Activated CD4-positive, alpha-beta T cell treated with anti-CD3 and anti-CD28 coated beads, Interleukin-2, Interleukin-6, amounts not matched to agents 100 ng/mL and 50 ng/mL, durations not matched to agents 16 hours and 8 hours (primary cell): ENCODE measurements at regions not wholly inside any gene's neighbourhood (a gene's known extent, or its start where the extent isn't known, plus 50 kb on each side); places are given as distances from the start of the nearest gene placed in this dataset.

Experiments
- DNase-seq: peaks from one replicate; pipeline ENCODE4 v3.0.0-alpha.2; 2020

DNA sequence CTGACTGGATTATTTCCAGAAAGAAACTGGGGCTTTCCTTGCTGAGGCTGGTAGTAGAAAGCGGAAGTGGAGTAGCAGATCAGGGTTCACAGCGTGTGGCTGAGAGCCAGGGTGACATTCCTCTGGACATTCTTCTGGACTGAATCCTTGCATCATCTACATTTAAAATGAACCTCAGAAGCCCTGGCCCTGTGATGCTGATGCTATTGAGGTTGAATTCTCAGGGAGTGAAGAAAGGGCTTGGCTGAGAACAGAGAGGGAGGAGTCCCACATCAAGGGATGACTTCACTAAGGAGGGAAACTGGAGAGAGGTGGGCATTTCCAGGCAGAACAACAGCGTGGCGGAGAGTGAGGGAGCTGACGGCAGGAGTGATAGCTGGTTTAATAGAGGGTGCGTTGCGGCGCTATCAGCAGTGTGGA is 102.3 kb upstream of the LMO4 start:
- DNase-seq = no peak

DNA sequence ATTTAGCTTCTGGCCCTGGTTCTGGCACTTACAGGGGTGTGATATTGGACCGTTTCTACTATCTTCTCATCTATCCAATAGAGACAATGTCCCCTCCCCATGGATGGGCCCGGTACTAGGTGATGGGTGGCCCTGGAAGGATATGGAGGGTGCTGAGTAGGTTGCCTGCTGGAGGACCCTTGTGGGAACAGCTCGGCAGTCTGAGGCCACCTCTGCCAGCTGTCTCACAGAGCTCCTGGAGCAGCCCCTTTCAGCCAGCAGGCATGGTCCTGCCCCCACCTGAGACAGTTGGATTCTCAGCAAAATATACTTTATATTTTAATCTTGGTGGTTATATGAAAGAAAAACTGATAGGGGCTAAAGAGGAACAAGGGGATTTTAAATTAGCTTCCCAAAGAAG is 101.0 kb upstream of the LMO4 start:
- no peak for DNase-seq

DNA sequence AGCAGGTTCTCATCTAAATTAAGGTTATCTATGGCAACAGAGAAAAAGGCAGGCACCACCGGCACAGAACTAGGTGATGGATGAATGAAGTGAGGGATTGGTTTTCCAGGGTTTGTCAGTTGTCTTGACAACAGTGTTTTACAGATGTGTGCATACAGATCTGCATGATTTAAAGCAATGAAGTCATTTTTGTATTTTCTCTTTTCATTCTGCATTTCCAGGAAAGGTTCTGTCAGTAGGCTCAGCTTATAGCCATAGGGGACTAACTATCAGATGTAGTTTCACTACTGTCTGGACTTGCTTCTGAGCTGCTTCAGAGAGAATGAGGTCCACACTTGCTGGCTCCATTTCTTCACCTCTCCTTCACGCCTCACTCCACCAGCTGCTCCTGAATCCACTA is 98.2 kb upstream of the LMO4 start:
- DNase-seq = no peak

DNA sequence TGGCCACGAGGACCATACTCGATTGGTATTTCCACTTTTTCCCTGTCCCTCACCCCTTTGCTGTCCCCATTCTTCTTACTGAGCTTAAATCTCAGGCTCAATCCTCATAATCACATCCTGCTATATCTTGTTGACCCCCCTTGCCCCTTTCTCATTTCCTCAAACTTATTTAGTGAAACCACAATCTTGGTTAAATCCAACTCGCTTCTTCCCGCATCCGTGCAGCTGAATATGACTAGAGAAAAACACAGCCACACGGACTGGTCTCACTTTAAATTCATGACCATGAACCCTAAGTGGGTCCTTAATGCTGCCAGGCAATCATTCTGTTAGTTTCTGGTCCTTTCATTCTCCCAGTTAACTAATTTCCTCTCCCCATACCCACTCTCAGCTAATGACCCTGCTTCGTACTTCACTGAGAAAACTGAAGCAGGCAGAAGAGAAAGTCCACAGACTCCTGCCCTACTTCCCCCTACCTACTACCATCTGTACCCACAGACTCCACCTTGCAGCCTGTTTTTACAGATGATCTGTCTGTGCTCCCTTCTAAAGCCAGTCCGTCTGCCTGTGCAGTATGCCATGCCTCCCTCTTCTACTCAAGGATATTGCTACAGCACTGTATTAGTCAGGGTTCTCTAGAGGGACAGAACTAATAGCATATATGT is 96.8 kb upstream of the LMO4 start:
- DNase-seq = no peak

DNA sequence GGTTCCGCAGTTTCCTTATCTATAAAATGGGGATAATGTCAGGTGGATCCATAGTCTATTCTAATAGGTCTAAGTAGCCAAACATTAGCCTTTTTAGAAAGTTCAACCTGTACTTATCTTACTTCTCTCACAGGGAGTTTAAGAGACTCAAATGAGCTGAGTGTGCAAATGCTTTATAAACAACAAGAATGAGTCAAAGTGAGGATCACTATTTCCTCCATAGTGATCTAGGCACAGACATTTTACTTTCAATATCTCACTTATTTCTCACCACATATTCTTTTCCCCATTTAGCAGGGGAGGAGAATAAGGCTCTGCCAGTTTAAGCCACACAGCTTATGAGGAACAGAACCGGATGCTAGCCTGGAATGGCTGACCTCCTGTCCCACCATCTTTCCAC is 92.1 kb upstream of the LMO4 start:
- DNase-seq = peak; percentile 6

DNA sequence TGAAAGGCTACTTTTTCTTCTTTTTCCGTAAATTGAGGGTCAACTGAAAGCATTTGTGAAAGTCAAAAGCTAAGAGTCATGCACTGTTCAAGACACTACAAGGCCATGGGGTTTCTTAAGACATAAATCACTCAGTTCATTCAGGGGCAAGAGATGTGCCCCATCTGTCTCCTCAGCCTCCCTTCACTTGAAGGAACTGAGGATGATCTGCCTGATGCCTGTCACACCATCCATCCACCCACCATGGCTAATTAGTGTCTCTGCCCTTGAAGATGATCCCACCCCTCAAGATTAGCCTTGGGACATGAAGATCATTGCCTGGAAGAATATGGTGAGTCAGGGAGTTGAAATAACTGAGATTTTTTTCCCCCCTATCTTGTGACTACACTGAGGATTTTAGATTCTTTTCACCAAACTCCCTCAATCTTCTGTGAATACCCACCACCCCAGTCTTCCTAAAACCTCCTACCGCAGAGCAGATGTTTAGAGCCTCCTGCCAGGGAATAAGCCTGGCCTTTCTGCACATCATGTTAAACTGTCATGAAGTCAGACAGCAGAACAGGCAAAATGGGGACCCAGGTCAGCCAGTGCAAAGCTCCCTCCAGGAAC is 88.6 kb upstream of the LMO4 start:
- no peak for DNase-seq

DNA sequence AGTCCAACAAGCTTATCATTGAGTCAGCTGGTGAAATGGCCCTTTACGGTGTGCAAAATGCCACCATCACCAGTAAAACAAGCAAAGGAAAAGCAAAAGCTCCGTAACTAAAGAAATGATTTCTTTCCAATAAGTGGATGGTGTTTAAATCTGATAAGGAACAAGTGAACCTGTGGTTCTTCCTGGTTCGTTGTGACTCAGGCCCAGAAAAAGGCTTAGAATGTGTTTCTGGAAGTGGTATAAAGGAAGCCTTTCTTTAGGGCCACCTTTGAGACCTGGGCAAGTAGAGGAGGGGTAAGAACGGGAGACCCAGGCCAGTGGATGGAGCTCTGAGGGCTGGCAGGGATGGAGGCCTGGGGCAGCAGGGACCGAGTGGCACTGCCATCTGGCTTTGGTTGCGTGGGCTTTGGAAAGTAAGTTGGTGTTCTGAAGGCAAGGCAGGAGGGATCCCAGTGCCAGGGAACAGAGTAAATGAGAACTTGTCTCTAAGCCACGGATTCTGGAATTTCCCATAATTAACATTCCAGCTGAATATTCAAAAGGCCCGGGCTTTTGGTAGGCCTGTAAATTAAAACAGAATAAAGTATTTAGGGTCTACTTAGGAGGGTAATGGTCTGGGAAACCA is 87.9 kb upstream of the LMO4 start:
- no peak for DNase-seq

DNA sequence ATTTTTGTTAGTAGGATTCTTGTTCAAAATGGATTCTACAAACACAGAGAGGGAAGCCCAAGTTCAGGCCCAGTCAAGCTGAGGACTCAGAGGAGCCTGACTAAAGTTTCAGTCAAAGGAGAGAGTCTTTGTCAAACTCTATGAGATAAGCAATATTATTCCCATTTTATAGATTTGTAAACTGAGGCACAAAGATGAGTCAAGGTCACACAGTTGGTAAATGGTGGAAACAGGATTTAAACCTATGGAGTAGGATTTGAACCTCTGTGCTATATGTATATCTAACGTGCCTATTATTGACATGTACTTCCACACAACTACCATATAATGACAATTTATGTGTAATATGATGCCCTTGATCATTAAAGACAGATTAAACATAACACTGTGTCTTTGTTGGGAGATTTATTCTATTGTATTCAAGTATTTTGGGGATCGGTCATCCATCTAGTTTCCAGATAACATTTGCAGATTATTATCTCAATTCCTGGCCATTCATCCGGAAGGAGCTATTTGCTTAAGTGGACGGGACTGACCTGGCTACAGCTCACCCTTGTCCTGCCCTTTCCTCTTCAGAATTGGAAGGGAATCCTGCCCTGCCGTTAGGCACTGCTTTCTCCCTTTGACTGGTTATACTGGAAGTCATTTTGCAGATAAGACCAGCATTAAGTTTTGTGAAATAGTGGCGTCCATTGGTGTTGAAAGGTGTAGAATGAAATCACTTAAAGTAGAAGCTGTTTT is 86.1 kb upstream of the LMO4 start:
- DNase-seq = no peak

DNA sequence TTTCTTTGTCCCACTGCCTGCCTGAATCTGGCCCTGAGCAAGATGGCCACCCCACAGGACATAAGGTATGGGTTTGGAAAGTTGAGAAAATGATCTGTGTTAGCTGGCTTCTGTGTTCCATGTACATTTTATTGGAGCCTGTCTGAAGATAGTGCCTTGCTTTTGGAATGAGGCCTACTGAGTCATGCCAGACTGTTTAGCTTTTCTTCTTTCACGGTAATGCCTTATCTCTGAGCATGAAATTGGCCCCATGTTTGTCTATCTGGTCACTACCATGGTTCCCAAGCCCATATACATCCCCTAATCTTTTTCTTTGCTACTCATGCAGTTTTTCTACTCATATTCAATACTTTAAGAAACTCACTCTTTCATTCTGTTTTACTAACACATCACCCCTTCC is 85.1 kb upstream of the LMO4 start:
- no peak for DNase-seq

DNA sequence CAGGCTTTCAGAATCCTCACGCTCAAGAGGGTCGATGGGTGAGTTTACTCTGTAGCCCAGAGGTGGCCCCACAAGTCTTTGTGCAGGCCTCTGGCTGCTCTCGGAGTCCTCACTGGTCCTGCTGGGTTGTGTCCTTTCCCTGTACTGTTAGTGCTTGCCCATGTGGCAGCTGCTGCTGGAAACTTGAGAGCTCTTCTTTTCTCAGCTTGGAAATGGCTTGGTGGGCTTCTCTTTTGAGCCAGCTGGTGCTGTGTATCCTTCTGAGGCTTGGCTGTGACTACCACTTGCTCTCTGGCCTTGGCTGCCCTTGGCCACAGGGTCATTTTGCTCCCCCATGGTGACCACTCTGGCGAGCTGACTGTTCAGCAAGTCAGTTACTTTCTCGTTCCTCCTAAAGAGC is 82.2 kb upstream of the LMO4 start:
- no peak for DNase-seq

DNA sequence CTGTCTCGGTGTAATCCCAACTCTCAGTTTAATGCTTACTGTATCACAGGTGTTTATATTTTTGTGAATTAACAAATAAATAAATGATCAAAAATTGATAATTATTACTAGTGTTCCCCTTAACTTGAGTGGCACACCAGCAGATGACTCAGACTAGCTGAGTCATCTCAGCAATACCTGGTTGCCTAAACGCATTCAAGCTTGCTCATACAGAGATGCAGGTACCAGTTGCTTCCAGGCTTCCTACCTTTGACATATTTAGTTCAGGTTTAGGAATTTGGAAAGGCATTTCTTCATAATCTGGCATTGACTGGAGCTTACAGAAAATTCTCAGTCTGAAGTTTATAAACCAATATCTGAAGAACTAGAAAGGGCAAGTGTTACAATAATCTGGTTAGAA is 78.9 kb upstream of the LMO4 start:
- no peak for DNase-seq

DNA sequence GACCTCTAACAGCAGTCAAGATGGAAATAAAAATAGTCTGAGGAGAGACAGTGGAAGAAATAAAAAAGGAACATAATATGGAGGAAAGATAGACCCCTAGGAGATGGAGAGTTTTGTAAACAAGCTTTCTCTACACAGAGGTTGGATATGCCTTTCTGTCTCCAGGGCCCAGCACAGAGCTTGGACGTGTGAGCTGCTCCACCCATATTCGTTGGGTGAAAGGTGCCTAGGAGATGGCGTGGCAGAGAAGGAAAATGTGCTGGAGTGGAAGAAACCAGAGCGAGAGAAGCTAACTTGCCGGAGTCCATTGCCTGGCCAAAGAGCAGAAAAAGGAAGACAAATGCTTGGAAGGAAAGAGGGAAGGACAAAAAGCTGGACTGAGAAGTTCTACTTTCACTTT is 78.3 kb upstream of the LMO4 start:
- DNase-seq = no peak

DNA sequence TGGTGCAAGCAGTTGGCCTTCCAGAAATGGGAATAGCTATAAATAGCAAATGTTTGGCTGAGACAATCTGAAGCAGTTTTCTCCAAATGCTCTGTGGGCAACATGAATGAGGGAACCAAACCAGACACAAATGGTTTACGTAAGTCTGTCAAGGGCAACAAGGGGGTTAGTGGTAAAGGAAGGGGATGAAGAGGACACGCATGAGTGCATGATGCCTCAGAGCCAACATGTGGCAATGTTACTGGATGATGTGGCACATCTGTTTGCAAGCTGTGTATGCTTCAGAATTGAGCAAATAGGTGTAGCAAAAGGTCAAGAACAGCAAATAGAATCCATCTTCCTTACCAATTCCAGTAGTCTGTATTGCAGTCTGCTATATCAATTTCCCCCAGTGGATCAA is 76.3 kb upstream of the LMO4 start:
- no peak for DNase-seq

DNA sequence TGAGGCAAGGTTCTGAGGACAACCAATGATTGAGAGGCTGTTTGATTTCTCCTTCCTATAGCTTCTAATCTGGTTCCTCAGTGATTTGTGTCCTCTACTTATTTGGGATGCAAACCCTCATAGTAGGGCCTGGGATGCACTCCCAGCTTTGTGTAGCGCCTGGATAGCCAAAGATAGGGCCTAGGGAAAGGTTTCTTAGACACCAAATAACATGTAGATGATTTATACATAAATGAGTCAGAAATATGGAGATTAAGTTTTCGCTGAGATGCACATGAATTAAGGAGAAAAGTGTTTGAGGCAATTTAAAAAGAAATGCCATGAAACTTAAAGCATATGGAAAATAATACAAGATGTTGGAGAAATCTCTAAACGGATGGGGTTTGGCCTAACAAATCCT is 66.0 kb upstream of the LMO4 start:
- no peak for DNase-seq

DNA sequence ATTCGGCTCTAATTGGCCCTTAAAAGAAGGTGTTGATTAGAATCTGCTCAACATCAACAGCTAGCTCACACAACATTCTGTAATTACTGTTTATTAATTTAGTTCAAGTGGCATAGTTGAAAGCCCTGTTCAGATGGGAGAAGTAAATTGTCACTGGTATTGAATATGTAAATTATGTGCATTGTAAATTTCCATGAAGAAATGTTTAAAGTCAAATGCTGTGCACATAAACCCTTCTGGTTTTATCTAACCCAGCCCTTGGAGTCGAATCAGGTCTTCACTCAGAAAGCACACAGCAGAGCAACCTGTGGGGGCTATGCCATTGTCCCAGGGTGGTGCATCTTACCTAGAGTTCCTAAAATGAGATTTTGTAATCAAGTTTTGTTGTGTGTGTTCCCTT is 65.4 kb upstream of the LMO4 start:
- no peak for DNase-seq

DNA sequence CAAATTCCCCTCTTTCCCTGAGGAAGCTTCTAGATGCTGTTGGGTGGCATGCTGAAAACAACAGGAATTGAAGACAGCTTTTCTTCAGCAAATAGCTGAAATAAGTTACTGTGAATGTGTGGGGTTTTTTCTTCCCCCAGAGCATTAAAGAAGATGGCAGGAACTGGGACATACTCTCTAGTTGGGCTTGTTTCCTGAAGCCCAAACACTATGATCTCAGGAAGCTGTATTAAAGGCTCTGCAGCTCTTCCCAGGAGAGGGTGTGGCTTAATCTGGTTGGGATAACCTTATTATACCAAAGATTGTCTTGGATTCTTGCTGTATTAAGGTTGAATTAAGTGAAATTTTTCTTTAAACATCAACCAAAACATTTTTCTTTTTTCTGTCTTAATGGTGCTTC is 64.9 kb upstream of the LMO4 start:
- no peak for DNase-seq

DNA sequence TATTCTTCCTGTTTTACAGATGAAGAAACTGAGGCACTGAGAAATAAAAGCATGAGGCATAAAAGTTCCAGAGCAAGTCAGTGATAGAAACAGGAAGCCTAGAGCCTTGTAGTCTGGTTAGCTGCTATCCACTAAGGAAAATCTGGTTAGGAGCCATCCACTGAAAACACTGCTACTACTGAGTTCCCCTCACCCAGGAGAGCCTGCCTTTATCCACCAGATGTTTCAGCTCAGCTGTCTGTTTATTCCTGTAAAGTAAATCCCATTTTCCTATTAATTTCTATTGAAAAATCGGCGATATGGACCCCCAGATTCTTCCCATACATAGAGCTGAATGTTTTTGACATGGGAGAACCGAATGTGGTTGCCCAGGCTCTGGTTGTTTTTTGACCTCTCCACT is 63.7 kb upstream of the LMO4 start:
- DNase-seq = no peak

DNA sequence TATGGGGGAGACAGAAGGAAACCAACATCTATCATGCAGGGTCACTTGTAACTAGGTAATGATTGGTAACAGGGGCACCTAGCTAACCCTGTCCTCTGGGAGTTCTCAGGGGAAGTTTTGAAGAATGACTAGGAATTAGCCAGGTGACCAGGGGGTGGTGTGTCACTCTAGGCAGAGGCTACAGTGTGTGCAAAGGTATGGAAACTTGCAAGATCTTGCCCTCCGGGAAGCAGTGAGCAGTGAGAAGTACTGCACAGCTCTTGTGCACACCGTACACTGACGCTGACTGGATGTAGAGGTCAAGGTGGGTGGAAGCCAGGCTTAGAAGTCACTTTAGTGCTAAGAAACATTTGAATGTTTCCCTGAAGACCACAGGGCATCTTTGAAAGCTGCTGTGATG is 62.9 kb upstream of the LMO4 start:
- DNase-seq = no peak

DNA sequence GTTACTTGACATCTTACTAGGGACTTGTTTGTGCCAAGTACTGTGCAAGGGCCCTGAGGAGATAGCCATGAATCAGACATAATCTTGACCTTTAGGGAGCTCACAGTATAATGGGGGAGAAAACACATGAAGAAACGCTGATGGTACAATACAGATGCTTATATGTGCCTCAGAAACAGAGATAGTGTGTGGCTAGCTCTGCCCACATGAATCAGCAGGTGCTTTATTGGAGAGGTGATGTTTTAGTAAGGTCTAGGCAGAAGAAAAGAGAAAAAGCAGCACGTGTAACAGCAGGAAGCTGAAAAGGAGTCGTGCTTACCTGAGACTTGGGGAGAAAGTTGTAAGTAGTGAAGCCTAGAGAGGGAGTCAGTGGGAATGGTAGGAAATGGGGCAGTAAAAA is 60.6 kb upstream of the LMO4 start:
- DNase-seq = no peak

DNA sequence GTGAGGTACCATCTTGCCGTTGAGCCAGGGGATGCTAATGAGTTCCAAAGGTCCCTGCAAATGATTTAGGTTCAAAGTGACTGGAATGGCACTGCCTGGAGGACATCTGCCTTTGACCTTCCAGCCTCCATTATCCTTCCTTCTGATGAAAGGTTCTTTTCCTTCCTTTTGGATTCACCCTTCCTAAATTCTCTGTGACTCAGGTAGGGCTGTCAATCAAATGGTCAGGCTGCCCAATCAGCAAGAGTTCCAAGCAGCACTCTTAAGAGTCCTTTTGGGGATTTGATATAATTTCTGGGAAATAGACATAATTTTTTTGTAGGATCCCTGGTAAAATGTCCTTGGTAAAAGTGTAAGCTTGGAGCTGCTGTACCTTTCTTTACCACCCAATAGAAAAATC is 58.8 kb upstream of the LMO4 start:
- DNase-seq = no peak

DNA sequence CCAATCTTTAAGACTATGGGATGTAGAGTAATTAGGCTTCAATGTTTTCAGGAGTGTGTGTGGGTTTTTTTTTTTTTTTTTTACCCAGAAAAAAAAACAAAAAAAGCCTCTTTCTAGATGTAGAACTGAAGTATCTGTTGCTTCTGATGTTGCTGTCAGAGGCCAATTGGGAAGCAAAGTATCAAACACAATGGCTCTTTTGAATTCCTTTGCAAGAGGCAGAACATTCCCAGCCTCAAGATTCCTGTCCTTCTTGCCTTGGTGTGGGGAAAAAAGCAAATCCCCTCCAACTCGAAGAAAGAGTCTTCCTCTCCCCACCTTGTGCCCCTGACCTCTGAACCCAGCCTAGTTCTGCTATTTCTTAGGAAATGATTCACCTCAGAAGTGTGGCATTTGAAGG is 55.4 kb upstream of the LMO4 start:
- no peak for DNase-seq

DNA sequence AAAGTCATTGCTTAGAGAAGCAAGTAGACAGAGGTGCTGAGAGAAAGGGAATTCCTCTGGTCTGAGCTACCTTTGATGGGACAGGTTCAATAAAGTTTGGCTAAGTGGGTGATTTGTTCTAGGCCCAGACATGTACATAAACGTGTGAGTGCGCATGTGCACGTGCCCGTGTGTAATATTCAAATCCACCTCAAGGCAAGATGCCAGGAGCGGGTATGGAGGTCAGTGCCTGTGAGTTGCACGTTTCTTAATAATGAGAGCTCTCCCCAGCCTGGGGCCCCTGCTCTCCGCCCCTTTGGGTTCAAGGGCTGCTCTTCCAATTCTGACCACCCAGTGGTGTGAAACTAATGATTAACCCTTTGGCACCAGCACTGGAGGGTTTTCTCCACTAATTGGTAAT is 53.8 kb upstream of the LMO4 start:
- no peak for DNase-seq

DNA sequence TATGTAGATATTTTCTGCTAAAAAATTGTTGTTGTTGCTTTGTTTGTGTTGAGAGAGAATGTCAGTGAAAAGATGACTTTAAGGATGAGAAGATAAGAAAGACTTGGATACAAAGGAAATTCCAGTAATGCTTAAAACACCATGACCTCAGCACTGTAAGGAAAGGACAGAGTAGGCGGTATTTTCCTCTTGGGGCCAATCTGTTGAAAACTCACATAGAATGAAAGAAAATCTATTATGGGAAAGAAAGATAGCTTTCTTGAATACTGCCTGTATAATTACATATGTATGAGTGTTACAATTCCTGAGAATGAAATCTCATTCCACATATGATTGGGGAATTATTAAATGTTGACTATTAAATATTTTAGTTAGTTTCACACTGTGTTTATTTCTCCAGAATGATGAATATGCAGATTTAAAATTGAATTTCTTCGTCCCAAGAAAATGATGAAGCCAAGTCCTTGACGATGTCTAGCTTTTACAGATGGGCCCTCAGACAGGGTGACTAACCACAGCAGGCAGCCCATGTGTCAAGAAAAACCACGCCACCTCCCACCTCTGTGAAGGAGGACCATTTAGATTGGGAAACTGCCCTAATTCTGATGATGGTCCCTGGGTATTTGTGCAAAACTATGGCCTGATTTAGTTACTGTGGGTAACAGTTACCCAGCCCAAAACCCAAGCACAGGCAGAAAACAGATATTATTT is 49.7 kb upstream of the LMO4 start:
- no peak for DNase-seq
